IPS DF 19.7 (cell line): ENCODE measurements at regions not wholly inside any gene's neighbourhood (a gene's known extent, or its start where the extent isn't known, plus 50 kb on each side); places are given as distances from the start of the nearest gene placed in this dataset.
A peak's percentile ranks its signal among the peaks of the same experiment; 100 is the strongest.

ENCODE experiments used
- DNase-seq: peaks from one replicate; pipeline ENCODE4 v3.0.0-alpha.2; 2013; ENCODE audit warnings: low read depth, low spot score

DNA sequence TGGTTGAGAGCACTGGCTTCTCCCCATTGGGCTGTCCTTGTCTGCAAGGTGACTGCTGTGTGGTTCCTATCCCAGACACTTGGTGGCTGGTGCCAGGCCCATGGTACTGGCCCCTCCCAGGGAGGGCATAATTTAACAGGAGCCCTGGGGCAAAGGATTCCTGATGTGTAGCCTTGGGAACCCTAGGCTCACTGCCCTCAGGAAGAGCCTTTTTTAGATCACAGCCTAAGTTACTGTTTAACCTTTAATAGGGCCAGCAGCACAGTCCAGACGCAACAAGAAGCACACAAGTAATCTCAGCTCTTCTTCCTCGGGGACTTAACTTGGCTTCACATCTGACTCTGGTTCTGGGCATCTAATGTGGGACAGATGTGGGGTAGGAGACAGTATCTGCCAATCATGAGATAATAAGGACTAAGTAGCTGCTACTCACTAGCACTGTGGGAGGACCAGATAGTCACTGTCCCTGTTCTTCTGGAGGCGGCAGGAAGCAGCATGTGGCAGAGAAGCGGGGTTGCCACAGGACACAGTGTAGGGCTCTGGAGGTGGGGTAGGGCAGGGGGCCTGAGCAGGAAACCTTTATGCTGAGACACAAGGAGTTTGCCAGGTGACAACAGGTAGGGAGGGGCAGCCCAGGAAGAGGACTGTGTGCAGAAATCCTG lies 136.3 kb downstream of the TMEM17 start:
- DNase-seq: no peak

- DNase-seq: no peak
Observed at GRCh38 chr2:62364791-62365528, 141.0 kb downstream of the TMEM17 start.

DNA sequence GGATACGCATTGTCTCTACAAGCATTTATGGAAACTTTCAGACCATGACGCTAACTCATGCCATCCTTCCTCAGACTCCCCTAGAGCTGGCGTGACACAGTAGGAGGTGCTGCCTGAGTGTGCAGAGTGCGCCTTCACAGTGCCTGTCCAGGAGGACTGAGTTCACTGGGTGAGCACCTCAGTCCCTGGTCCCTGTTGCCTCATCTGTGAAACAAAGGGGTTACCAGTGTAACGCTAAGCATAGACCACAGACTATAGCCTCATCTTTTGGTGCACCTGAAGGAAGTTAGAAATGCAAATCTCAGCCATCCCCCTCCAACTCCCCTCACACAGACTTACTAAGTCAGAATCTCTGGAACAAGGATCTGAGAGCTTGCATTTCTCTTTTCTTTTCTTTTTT lies 142.8 kb downstream of the TMEM17 start:
- DNase-seq: no peak

- DNase-seq: no peak
Observed at GRCh38 chr2:62362561-62362960, 143.4 kb downstream of the TMEM17 start.

DNA sequence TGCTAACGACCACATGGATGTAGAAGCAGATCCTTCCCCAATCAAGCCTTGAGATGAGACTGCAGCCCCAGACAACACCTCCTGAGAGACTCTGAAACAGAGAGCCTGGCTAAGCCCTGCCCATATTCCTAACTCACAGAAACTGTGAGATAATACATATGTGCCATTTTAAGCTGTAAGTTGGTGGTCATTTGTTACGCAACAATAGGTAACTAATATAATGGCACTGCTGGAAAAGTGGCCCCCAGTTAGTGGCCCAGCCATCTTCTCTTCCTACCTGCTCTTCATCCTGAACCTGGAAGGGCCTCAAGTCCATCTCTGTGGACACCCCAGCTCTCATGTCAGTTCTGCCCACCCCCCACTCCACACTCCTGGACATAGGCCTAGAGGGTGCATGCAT lies 144.0 kb downstream of the TMEM17 start:
- DNase-seq: no peak

DNA sequence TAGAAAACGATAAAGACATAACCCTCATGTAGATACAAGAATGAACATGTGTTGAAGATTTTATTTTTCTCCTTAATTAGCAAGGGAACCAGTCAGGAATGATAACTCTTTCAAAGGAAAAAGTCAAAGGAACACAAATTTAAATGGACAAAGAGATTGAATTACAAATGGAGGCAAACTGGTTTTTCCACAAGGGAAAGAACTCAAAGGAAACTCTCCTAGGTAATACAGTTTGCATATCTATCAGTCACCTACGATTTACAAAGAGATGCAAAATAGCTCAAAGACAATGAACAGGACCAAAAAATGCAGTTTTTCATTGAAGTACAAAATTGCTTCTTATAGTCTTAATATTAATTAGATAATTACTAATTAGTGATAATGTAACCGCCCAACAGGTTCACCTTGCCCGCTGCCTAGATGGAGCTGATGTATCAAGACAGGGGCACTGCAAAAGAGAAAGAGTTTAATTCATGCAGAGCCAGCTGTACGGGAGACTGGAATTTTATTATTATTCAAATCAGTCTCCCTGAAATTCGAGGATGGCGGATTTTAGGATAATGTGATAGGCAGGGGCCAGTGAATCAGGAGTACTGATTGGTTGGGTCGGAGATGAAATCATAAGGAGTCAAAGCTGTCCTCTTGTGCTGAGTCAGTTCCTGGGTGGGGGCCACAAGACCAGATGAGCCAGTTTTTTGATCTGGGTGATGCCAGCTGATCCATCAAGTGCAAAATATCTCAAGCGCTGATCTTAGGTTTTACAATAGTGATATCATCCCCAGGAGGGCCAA lies 151.0 kb downstream of the TMEM17 start:
- DNase-seq: peak; percentile 83

GRCh38 chr2:62352031-62352430 lies 154.0 kb downstream of the TMEM17 start:
- no peak for DNase-seq

GRCh38 chr2:62349788-62350187 lies 153.9 kb downstream of the B3GNT2 start:
- no peak for DNase-seq

GRCh38 chr2:62348700-62349099 lies 152.8 kb downstream of the B3GNT2 start:
- no peak for DNase-seq

GRCh38 chr2:62347563-62348270 lies 151.8 kb downstream of the B3GNT2 start:
- no peak for DNase-seq

DNA sequence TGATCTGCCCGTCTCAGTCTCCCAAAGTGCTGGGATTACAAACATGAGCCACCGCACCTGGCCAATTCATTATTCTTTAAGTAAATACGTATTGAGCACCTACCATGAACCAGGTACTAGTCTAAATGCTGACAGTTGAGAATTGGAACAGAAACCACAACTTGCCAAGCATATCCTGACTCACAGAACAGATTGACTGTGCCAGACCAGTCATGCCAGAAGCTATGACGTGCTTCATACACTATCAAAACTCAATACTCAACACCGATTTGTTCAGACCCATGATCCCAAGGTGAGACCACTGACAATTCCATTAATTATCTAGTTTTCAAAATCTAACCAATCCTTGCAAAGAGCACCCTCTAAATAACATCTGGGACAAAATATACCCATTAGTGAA lies 148.6 kb downstream of the B3GNT2 start:
- DNase-seq: no peak

DNA sequence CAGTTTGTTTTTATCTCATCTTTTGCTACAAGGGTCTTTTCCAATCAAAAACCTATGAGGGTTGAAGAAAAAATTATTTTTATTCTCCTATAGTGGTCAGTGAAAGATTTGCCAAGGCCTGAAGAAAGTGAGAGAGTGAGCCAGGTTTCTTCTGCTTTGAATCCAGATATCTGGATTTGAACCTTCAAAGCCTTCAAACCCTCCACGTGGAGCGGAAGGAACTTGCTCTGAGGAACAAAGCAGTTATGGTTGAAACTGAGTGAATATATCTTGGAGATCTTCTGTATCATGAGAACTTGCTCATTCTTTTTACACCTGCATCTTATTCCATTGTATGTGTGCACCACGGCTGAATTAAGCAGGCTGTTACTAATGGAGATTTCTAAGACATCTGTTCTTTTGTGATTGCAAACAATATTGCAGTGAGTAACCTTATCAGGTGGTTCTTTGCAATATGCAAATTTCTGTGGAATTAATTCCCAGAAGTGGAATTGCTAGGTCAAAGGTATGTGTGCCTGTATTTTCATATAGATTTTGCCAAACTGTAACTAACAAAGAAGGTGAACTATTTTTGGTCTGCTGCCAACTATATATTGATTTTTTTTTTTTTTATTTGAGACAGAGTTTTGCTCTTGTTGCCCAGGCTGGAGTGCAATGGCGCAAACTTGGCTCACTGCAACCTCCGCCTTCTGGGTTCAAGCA lies 147.9 kb downstream of the B3GNT2 start:
- no peak for DNase-seq

DNA sequence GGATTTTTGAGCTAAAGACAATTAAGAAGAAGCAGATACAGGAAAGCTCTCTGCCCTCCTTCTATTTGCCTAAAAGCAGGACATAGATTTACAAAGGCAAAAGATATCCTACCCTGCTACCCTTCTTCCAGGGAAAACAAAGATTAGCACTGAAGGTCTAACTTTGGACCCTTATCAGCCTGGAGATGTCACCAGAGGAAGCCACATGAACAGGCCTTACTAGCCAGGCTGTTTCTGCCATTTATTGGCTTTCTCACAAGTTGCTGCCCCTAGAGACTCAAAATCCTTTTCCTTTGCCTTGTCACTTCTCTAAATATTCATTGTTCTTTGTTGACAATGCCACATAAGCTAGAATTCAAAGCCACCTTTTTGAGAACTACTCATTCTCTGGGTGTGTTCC lies 147.3 kb downstream of the B3GNT2 start:
- no peak for DNase-seq

DNA sequence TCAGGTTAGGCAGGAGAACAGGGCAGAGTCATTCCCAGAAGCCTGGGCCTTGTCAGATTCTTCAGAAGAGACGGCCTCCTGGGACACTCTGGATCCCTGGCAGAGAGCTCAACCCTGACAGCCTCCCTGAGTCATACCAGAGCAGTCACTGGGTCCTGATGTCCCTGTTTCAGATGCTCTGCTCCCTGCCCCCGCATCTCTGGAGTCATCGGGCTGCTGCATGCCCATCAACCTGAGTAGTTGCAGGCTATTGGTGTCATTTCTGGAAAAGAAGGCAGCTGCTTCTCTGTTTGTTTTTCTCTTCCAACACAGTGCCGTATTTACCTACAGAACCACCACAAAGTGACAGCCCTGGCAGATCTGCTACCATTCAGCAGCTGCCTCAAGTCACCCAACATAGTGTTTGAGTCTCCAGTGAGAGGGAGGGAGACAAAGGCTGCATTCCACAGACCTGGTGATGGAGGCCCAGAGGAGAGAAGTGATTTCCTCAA lies 145.1 kb downstream of the B3GNT2 start:
- no peak for DNase-seq

- DNase-seq: no peak
Observed at GRCh38 chr2:62339837-62340236, 143.9 kb downstream of the B3GNT2 start.

- no peak for DNase-seq
Observed at GRCh38 chr2:62339413-62339812, 143.5 kb downstream of the B3GNT2 start.

GRCh38 chr2:62338111-62338510 lies 142.2 kb downstream of the B3GNT2 start:
- DNase-seq: no peak

DNA sequence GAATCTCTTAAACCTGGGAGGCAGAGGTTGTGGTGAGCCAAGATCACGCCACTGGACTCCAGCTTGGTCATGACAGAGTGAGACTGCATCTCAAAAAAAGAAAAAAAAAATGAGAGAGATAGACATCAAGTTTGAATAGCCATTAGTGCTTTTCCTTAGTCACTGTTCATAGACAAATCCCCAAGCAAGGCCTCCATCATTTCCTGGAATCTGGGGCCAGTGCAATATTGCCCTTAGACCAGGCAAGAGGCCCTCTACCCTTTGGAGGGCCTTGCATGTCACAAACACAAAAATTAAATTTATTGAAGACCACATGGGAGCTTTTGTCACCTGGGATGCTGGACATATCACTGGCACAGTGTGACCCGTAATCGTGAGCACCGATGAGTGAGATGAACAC lies 141.5 kb downstream of the B3GNT2 start:
- DNase-seq: no peak

GRCh38 chr2:62335612-62336011 lies 139.7 kb downstream of the B3GNT2 start:
- no peak for DNase-seq

DNA sequence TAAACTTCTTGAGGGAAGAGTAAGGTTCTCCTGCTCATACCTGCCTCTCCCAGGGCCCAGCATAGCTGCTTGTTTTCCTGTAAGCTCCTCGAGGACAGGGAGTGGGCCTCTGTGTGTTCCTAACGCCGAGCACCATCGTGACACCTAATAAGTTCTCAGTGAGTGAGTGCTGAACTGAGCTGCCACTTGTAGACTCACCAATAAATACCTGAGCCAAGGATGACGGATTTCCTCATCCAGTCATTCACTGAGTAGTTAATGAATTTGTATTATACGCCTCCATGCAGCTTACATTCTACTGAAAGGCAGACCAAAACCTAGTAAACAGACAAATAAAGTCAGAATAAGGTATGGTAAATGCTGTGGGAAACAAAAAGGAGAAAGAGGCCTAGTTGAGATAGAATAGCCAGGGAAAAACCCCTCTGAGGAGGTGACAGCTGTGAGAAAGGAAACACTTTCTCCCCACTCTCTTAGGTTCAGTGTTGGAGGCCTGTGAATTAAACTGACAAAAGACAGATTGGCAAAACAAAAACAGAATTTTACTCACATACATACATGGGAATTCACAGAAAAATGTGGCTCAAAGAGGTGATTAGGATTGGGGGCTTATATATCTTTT lies 138.6 kb downstream of the B3GNT2 start:
- no peak for DNase-seq

- no peak for DNase-seq
Observed at GRCh38 chr2:62334009-62334408, 138.1 kb downstream of the B3GNT2 start.
